Stimulated activated memory B cell treated with anti-CD40 and anti-IgM and Interleukin-4, amounts not matched to agents 10 μg/mL and 1 μg/mL and 100 μg/mL, for 72 hours (primary cell): ENCODE measurements at regions not wholly inside any gene's neighbourhood (a gene's known extent, or its start where the extent isn't known, plus 50 kb on each side); places are given as distances from the start of the nearest gene placed in this dataset.
A peak's percentile ranks its signal among the peaks of the same experiment; 100 is the strongest.

Source experiments
- ATAC-seq: fragments of 150-1000 bp; cut with Tn5 transposase; 2 replicates; pipeline ENCODE4 v1.10.0; 2021
- H3K27ac Mint-ChIP-seq: one replicate; pipeline ENCODE4 v1.8.0; 2022; ENCODE audit warnings: mild to moderate bottlenecking, mixed read lengths
- H3K27me3 Mint-ChIP-seq: one replicate; pipeline ENCODE4 v1.8.0; 2022; ENCODE audit warnings: mixed read lengths
- H3K36me3 Mint-ChIP-seq: one replicate; pipeline ENCODE4 v1.8.0; 2022; ENCODE audit warnings: mixed read lengths
- H3K4me1 Mint-ChIP-seq: one replicate; pipeline ENCODE4 v1.8.0; 2022; ENCODE audit warnings: mixed read lengths
- H3K4me3 Mint-ChIP-seq: one replicate; pipeline ENCODE4 v1.8.0; 2022; ENCODE audit warnings: mild to moderate bottlenecking, moderate library complexity, mixed read lengths
- H3K9me3 Mint-ChIP-seq: one replicate; pipeline ENCODE4 v1.8.0; 2022; ENCODE audit warnings: mixed read lengths

DNA sequence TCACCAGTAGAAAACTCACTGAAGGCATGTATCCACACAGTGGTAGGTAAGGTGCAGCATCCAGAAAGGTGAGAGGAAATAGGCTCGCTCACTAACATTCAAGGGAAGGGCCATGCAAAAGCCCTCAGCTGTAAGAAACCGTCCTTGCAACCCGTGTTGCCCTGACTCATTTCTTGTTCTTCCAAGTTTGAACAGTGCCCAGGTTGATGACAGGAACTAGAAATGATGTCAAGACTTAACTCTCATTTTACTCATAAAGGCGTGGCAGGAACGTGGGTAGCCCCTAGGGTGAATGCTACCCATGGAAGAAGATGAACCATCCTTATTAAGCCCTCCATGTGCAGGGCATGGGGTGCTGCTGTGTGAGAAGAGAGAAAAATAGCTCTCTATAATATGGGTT lies 187.6 kb downstream of the CD83 start:
- peak; percentile 60 for ATAC-seq
- peaks cover 6% of the 10 kb centered on the region for H3K36me3 Mint-ChIP-seq

DNA sequence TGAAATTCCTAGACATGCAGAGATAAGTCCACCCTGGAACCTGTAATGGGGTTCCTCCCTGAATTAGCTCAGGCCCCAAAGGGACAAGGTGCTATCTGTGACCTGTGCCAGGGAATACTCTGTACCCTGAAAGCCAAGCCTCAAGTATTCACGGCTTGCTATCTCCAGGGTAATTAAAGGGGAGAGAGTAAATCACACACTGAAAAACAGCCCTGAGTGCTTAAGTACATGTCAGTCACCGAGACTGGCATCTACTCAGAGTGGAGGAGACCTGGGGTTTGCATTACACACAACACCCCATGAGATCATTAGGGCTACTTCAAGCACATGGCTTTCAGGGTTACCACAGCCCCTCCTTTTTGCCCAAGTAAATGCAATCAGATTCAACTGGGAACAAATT lies 188.1 kb downstream of the CD83 start:
- no peaks in the 10 kb centered on the region for H3K27me3 Mint-ChIP-seq
- no peak overlapping the region for H3K4me3 Mint-ChIP-seq

More for the DNA sequence above, 187.6 kb downstream of the CD83 start:
- Mint-ChIP-seq H3K4me3 (no peak overlapping the region), H3K4me1 (peaks cover 25% of the 10 kb centered on the region), H3K27me3 (no peaks in the 10 kb centered on the region), H3K9me3 (no peaks in the 10 kb centered on the region), H3K27ac (peak overlapping the region; percentile 18)

DNA sequence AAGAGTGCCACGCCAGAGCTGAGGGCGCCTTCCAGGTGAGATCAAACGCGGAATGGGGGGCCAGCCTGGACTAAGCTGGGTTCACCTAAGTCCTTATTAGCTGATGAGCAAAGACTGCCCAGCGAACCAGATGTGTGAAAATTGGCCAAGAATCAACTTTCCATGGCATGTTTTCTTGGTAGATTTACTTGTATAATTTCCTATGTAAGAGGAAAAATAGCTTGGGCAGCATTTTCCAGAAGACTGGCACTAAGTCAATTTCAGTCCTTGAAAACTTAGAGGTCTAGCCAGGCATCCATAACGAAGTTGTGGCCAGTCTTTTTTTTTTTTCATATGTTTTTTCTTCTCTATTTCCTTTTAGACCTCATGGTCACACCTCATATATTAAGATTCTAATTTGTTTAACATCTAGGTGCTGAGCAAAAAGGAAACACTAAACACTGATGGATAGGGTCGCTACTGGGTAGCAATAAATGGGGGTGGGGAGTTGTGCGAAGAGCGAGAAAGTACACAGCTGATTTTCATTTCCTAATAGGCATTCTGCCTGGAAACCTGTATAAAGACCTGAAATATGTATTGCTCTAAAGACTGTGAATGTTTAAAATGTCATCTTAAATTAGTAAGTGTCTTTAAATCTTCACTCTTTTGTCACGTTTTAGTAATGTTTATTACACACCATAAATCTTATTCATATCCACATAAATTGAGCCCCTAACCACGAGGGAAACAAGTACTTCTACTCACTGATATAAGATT lies 188.8 kb downstream of the CD83 start:
- Mint-ChIP-seq H3K27me3 (no peaks in the 10 kb centered on the region), H3K4me3 (no peak overlapping the region), H3K9me3 (no peaks in the 10 kb centered on the region), H3K27ac (peak overlapping the region; percentile 18), H3K4me1 (peaks cover 30% of the 10 kb centered on the region), H3K36me3 (peaks cover 11% of the 10 kb centered on the region)
- no peak for ATAC-seq

More for the DNA sequence above, 188.1 kb downstream of the CD83 start:
- H3K9me3 Mint-ChIP-seq, result no peaks in the 10 kb centered on the region
- peak overlapping the region; percentile 18 for H3K27ac Mint-ChIP-seq
- H3K36me3 Mint-ChIP-seq, result peaks cover 6% of the 10 kb centered on the region
- H3K4me1 Mint-ChIP-seq, result peaks cover 25% of the 10 kb centered on the region
- ATAC-seq, result no peak

DNA sequence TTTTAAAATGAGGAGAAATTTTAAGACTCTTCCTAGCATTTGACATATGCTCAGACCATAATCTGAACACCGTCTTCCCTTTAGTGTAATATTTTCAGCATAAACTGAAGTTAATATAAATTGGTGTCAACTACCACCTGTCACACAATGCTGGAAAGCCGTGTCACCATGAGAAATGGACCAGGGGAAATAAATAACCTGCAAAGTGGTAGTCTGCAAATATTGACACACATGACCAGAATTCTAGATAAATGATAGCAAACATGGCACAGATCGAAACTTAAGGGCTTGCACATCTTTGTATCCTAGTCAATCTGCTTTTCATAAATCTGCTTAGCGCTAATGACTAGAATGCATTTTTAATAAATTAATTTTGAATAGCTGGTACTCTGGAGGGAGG lies 191.9 kb downstream of the CD83 start:
- H3K36me3 Mint-ChIP-seq, result peaks cover 6% of the 10 kb centered on the region
- no peak overlapping the region for H3K4me3 Mint-ChIP-seq
- peaks cover 54% of the 10 kb centered on the region for H3K4me1 Mint-ChIP-seq
- H3K27ac Mint-ChIP-seq, result no peak overlapping the region
- H3K27me3 Mint-ChIP-seq, result no peaks in the 10 kb centered on the region
- no peaks in the 10 kb centered on the region for H3K9me3 Mint-ChIP-seq
- ATAC-seq, result no peak

DNA sequence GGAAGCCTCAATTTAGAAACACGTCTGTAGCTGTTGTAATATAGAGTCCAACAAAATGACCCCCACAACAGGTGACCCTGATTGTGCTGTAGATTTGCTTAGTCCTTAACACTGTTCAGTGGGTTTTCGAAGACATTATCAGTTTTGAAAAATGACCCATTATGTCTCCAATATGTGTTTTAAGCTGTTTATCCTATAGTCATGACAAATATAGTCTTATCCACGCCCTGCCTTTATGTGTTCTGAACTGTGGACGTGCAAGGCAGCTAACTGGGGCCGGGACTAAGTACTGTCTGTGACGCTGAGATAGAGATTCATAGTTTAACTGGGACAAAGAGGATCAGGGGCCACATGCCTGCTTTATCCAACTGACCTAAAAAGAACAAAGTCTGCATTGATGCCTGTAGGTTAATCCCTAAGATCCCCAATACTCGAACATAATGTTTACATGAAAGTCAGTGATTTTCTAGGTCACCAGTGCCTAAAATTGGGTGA lies 192.4 kb downstream of the CD83 start:
- Mint-ChIP-seq H3K9me3 (no peaks in the 10 kb centered on the region), H3K36me3 (peaks cover 6% of the 10 kb centered on the region), H3K4me3 (no peak overlapping the region), H3K27ac (peak overlapping the region; percentile 88), H3K27me3 (no peaks in the 10 kb centered on the region), H3K4me1 (peaks cover 57% of the 10 kb centered on the region)
- no peak for ATAC-seq

DNA sequence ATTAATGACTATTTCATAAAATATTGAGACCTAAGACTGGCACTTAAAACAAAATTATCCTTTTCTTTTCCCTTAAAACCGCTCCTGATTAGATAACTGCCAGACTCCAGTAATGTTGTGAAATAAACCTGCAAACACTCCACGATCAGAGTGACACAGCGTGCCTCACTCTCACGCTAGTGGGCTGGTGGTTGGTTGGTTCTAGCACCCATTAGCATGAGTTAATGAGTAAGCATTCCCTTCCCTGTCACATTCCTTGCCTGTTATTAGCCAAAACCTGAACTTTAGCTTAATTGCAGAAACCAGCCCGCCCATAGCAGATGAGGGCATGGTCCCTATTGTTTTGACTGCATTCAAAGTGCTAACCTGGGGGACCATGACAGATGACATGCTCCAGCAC lies 193.4 kb downstream of the CD83 start:
- Mint-ChIP-seq H3K27ac (peak overlapping the region; percentile 88), H3K4me1 (peaks cover 54% of the 10 kb centered on the region), H3K36me3 (peaks cover 6% of the 10 kb centered on the region), H3K27me3 (no peaks in the 10 kb centered on the region), H3K9me3 (no peaks in the 10 kb centered on the region), H3K4me3 (no peak overlapping the region)
- no peak for ATAC-seq

DNA sequence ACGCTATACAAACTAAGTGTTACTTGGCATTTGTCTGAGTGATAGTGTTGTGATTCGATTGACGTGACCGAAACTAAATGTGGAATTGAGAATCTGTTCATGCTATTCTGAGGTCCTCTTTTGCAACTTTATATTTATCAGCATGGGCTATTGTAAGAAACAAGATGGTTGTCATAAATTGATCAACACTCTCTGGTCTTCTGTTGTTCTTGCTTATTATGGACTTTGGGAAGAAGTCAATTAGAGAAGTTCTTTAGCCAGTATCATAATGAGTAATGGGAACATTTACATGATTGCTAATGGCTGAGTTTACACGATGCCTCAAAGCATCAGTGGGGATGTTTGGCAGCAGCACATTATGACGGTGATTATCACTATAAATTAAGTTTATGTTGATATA lies 195.0 kb downstream of the CD83 start:
- H3K4me1 Mint-ChIP-seq, result peaks cover 57% of the 10 kb centered on the region
- peaks cover 6% of the 10 kb centered on the region for H3K36me3 Mint-ChIP-seq
- no peak overlapping the region for H3K4me3 Mint-ChIP-seq
- peak; percentile 81 for ATAC-seq
- no peaks in the 10 kb centered on the region for H3K27me3 Mint-ChIP-seq
- H3K27ac Mint-ChIP-seq, result peak overlapping the region; percentile 88
- no peaks in the 10 kb centered on the region for H3K9me3 Mint-ChIP-seq

DNA sequence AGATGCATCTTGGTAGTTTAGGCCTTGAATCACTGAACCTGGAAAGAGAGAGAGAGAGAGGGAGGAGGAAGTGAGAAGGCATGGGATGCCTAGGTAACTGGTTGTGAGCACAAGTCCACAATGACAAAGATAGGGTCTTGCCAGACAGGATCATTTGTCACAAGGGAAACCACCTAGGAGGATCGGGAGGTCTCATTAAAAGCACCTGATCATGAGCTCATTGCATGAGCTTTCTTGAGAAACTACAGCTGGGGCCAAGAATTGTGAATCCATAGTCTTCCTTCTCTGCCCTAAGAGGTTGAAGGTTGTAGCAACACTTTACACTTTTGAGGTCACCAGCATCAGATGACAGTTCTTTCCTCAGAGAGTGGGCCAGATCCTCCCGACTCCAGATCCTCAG lies 195.7 kb downstream of the CD83 start:
- H3K4me1 Mint-ChIP-seq, result peaks cover 60% of the 10 kb centered on the region
- ATAC-seq, result peak; percentile 83
- no peak overlapping the region for H3K4me3 Mint-ChIP-seq
- no peaks in the 10 kb centered on the region for H3K27me3 Mint-ChIP-seq
- H3K27ac Mint-ChIP-seq, result peak overlapping the region; percentile 88
- no peaks in the 10 kb centered on the region for H3K9me3 Mint-ChIP-seq
- H3K36me3 Mint-ChIP-seq, result peaks cover 6% of the 10 kb centered on the region

DNA sequence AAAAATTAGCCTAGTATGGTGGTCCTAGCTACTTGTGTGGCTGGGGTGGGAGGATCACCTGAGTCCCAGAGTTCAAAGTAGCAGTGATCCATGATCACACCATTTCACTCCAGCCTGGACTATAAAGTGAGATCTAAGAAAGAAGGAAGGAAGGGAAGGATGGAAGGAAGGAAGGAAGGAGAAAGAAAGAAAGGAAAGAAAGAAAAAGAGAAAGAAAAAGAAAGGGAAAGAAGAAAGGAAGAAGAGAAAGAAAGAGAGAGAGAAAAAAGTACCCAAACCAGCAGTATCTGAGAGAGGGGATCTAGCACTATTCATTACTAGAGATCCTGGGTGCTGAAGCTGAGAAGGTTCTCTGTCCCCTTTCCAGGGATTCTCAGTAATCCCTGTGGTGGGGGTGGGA lies 197.8 kb downstream of the CD83 start:
- no peaks in the 10 kb centered on the region for H3K9me3 Mint-ChIP-seq
- ATAC-seq, result no peak
- peaks cover 60% of the 10 kb centered on the region for H3K4me1 Mint-ChIP-seq
- H3K27ac Mint-ChIP-seq, result peak overlapping the region; percentile 88
- H3K27me3 Mint-ChIP-seq, result no peaks in the 10 kb centered on the region
- no peak overlapping the region for H3K4me3 Mint-ChIP-seq
- H3K36me3 Mint-ChIP-seq, result peaks cover 6% of the 10 kb centered on the region

DNA sequence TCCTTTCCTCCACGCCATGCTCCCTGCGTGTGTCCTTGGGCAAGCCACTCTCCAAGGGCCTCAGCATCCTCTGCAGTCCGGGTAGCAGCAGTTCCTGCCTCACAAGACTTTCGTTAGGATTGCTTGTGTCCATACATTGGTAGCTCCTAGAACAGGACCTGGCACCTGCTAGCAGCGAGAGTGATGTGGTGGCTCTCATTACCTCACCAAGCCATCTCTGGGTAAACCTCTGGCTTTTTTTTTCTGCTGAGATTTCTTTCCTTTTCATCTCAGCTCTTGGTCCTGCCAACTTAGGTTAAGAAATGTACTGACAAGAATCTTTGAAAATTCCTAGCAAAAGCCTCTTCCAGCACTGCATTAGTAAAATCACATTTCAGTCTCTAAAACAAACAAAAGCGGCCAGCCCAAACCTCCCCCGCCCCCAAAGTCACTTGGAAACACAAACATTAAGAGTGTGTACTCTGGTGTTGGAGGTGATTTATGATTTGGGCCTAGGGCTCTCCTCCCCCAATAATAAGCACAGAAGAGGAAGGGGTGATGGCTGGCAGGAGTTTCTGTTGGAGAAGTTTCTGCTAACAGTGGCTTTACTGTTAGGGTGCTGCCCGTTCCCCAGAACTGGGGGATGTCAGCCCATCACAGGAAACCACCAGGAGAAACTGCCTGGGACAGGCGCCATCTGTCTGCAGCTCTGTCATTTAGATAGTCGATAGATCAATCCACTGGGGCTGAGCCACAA lies 199.2 kb downstream of the CD83 start:
- Mint-ChIP-seq H3K4me3 (no peak overlapping the region), H3K27me3 (no peaks in the 10 kb centered on the region), H3K9me3 (no peaks in the 10 kb centered on the region), H3K36me3 (no peaks in the 10 kb centered on the region), H3K4me1 (peaks cover 50% of the 10 kb centered on the region), H3K27ac (peak overlapping the region; percentile 88)
- ATAC-seq, result no peak

DNA sequence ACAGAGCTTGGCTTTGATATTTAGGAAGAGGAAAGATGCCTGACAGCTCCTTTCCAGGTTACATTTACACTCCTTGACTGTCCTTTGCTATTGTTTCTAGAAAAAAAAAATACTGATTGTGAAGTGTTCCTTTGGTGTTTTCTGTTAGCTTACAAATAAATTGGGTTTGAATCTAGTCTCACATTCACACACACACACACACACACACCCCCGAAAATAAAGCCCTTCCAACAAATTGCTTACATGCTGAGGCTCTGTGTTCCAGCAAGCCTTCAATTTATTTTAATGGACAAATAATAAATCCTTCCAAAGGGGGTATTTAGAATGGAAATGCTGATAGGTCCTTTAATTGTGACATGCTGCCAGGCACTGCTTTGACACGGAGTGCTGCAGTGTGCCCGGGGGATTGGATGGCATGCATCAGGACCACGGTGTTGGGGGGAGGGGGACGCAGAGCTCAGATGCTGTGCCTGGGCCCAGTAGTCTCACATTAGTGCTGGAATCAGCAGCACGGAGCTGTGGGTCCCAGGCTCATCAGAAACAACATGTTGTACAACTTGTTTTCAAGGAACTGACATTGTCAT lies 199.9 kb downstream of the CD83 start:
- H3K27ac Mint-ChIP-seq, result peak overlapping the region; percentile 88
- no peaks in the 10 kb centered on the region for H3K9me3 Mint-ChIP-seq
- H3K27me3 Mint-ChIP-seq, result no peaks in the 10 kb centered on the region

DNA sequence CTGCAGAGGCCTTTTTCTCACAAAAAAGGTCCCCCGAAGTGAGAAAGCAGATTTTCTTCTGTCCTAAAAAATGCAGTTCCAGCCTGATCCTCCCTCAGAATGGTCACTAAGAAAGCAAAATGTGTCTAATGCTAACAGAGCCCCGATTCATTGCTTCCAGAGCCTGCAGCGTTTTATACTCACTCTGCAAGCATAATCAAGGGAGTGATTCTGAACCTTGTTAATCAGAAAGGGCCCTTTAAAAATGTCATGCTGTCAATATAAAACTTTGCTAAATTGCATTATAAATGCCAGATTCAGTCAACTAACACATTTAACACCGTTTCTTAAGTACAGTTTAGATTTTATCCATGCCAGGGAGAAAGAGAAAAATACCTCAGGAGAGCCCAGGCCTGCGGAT lies 202.8 kb downstream of the CD83 start:
- Mint-ChIP-seq H3K4me3 (no peak overlapping the region), H3K36me3 (no peaks in the 10 kb centered on the region), H3K27ac (no peak overlapping the region), H3K9me3 (no peaks in the 10 kb centered on the region), H3K4me1 (peaks cover 29% of the 10 kb centered on the region), H3K27me3 (no peaks in the 10 kb centered on the region)
- no peak for ATAC-seq

More for the DNA sequence above, 199.9 kb downstream of the CD83 start:
- ATAC-seq, result no peak
- Mint-ChIP-seq H3K36me3 (no peaks in the 10 kb centered on the region), H3K4me1 (peaks cover 43% of the 10 kb centered on the region), H3K4me3 (no peak overlapping the region)

DNA sequence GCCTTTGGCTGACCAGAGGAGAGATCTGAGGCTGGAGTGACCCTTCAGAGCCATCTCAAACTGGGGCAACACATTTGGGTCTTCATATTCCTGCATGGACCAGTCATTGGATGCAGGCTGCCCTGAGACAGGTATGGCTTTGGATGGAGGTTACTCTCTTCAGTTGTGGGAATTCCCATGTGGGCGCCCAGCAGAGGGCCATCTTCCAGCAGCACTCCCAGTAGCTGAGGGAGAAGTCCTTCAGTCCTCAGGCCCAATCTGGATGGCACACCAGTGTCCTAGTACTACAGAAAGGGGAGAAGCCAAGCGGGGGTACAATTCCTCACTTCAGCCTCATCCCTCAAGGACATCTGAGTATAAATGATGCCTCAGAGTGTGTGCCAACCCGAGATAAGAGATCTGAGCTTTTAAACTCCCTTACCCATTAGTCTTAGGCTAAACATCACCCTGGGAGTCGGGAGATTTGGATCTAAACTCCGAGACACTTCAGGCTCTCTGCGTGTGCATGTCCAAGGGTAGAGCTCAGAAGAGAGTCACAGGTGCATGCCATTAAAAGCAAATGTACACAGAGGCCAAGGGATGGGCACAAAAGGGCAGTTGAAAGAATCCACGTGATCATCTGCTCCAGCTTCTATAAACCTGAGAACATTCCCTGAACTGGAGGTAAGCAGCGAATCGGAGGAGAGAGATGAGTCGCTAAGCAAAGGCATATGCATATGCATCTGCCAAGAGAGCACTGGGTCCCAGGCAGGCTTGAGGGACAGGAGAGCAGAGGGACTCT lies 204.6 kb downstream of the CD83 start:
- ATAC-seq, result no peak
- no peak overlapping the region for H3K4me3 Mint-ChIP-seq

DNA sequence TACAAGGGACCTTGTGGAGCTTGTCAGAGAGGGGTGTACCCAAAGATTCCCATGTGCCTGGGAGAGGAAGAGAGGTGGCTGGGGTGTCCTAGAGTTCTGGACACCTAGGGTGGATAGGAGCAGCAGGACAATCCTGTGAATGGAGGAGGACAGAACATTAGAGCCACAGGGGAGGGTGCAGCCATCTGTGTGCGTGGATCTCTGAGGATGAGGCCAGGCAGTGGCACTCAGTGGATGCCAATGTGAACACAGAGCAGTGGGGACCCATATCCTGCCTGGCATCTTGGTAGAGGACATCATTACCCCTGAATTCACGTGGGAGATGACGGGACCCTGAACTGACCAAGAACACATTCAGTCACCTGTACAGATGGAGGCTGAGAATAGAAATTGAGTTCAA lies 205.3 kb downstream of the CD83 start:
- Mint-ChIP-seq H3K4me3 (no peak overlapping the region), H3K4me1 (peaks cover 14% of the 10 kb centered on the region), H3K9me3 (no peaks in the 10 kb centered on the region), H3K27me3 (no peaks in the 10 kb centered on the region), H3K36me3 (peaks cover 2% of the 10 kb centered on the region), H3K27ac (peak overlapping the region; percentile 4)
- no peak for ATAC-seq

More for the DNA sequence above, 204.6 kb downstream of the CD83 start:
- H3K27ac Mint-ChIP-seq, result peak overlapping the region; percentile 4
- no peaks in the 10 kb centered on the region for H3K9me3 Mint-ChIP-seq
- H3K36me3 Mint-ChIP-seq, result no peaks in the 10 kb centered on the region
- H3K27me3 Mint-ChIP-seq, result no peaks in the 10 kb centered on the region
- H3K4me1 Mint-ChIP-seq, result peaks cover 20% of the 10 kb centered on the region

DNA sequence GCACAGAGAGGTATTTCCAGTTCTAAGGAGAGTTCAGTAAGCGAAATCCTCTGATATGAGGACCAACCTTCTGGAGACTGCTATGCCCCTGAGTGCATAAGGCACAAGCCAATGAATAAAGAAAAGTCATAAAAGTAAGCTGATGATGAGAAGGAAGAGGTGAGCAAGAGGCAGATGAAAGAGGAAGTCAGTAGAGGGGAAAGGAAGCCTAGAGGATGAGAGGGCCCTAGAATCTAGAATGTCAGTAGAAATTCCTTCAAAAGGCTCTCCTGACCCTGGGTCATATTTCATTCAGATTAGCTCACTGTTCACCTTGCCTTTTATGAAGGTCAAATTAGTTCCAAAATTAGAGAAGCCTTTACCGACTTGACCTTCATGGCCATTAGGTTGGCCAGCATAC lies 209.2 kb downstream of the CD83 start:
- peaks cover 6% of the 10 kb centered on the region for H3K36me3 Mint-ChIP-seq
- H3K27me3 Mint-ChIP-seq, result no peaks in the 10 kb centered on the region
- H3K9me3 Mint-ChIP-seq, result no peaks in the 10 kb centered on the region
- H3K4me1 Mint-ChIP-seq, result peaks cover 15% of the 10 kb centered on the region
- H3K4me3 Mint-ChIP-seq, result no peak overlapping the region
- no peak overlapping the region for H3K27ac Mint-ChIP-seq
- ATAC-seq, result no peak
